B cell (primary cell): ENCODE measurements at regions not wholly inside any gene's neighbourhood (a gene's known extent, or its start where the extent isn't known, plus 50 kb on each side); places are given as distances from the start of the nearest gene placed in this dataset.

Experiments
- ATAC-seq: fragments of 200-7000 bp; cut with Tn5 transposase; one replicate; pipeline ENCODE4 v1.10.0; 2021; ENCODE audit warnings: low read depth, mild to moderate bottlenecking, moderate number of reproducible peaks, moderate library complexity
- CTCF ChIA-PET: fragments of 350-600 bp; sonication (Branson Sonifier 250); formaldehyde crosslinking; loops from one replicate; lab custom pipeline; 2021; ENCODE audit warnings: antibody characterized with exemption, inconsistent platforms; lab: Charles Lee
- POLR2A ChIA-PET: fragments of 350-600 bp; sonication (Branson Sonifier 250); formaldehyde crosslinking; loops from one replicate; lab custom pipeline; 2021; ENCODE audit warnings: antibody characterized with exemption; lab: Charles Lee
- DNase-seq: peaks from one replicate; pipeline ENCODE4 v3.0.0; 2013
- H2AFZ ChIP-seq: 2 replicates; pipeline ENCODE4 v1.6.1; 2012; ENCODE audit warnings: mild to moderate bottlenecking, low read depth, low read length; ENCODE audit not compliant: insufficient read depth, poor library complexity, severe bottlenecking
- H3K27ac ChIP-seq, 2 donors: 1 replicate in 1 of 2; 2 replicates in 1 of 2; pipeline ENCODE4 v1.5.1; 2012 to 2013; ENCODE audit warnings: low read length in 2 of 2, mild to moderate bottlenecking in 2 of 2, moderate library complexity in 1 of 2
- H3K27me3 ChIP-seq, 4 experiments: fragments of 200-600 bp in 1 of 4; sonication (generic) in 1 of 4; replicated peaks in 1 of 4; 1 replicate in 2 of 4; 2 replicates in 2 of 4; pipeline versions ENCODE4 v1.6.1 to v1.7.0; 2013 to 2016; ENCODE audit warnings: low read length in 3 of 4, mild to moderate bottlenecking in 2 of 4, mixed read lengths in 1 of 4, moderate library complexity in 1 of 4; ENCODE audit not compliant: insufficient read depth in 4 of 4, control insufficient read depth in 3 of 4; ENCODE audit errors: control extremely low read depth in 1 of 4
- H3K36me3 ChIP-seq, 2 experiments: replicated peaks in 1 of 2; 1 replicate in 1 of 2; 2 replicates in 1 of 2; pipeline versions ENCODE4 v1.6.1 to v1.7.1; 2013; ENCODE audit warnings: low read length in 1 of 2; ENCODE audit not compliant: insufficient read depth in 2 of 2, control insufficient read depth in 1 of 2; ENCODE audit errors: control extremely low read depth in 1 of 2, extremely low read depth in 1 of 2
- H3K4me1 ChIP-seq, 2 donors: fragments of 200-600 bp in 1 of 2; sonication (generic) in 1 of 2; 1 replicate in 1 of 2; 2 replicates in 1 of 2; pipeline versions ENCODE4 v1.5.1 to v1.6.1; 2013 to 2017; ENCODE audit warnings: low read length in 2 of 2; ENCODE audit not compliant: control insufficient read depth in 2 of 2, insufficient read depth in 2 of 2
- H3K4me2 ChIP-seq: replicated peaks from 2 replicates; pipeline ENCODE3; 2012; ENCODE audit warnings: mild to moderate bottlenecking, low read depth, low read length; ENCODE audit not compliant: poor library complexity, severe bottlenecking
- H3K4me3 ChIP-seq, 5 experiments: fragments of 200-600 bp in 1 of 5; sonication (generic) in 1 of 5; 1 replicate in 3 of 5; 2 replicates in 2 of 5; pipeline versions ENCODE4 v1.5.1 to v1.7.0; 2011 to 2016; ENCODE audit warnings: low read length in 4 of 5, mild to moderate bottlenecking in 4 of 5, low read depth in 2 of 5, control low read depth in 1 of 5, moderate library complexity in 1 of 5; ENCODE audit not compliant: insufficient read depth in 1 of 5; ENCODE audit errors: control extremely low read depth in 1 of 5, extremely low read depth in 1 of 5
- H3K79me2 ChIP-seq: fragments of 200-600 bp; sonication (generic); one replicate; pipeline ENCODE4 v1.6.0; 2016; ENCODE audit warnings: low read length; ENCODE audit not compliant: control insufficient read depth, insufficient read depth
- H3K9ac ChIP-seq: fragments of 200-600 bp; sonication (generic); 2 replicates; pipeline ENCODE4 v1.6.1; 2017; ENCODE audit warnings: mild to moderate bottlenecking, low read length, moderate library complexity
- H3K9me3 ChIP-seq, 3 donors: one replicate each; pipeline versions ENCODE4 v1.6.1 to v1.7.1; 2013; ENCODE audit warnings: low read length in 2 of 3; ENCODE audit not compliant: control insufficient read depth in 2 of 3, insufficient read depth in 1 of 3; ENCODE audit errors: control extremely low read depth in 1 of 3
- H4K20me1 ChIP-seq: 2 replicates; pipeline ENCODE4 v1.6.0; 2012; ENCODE audit warnings: mild to moderate bottlenecking, low read length; ENCODE audit not compliant: insufficient read depth, control insufficient read depth, poor library complexity, severe bottlenecking
- H3K27ac Mint-ChIP-seq: one replicate; pipeline ENCODE4 v1.8.0; 2021; ENCODE audit warnings: mixed read lengths
- H3K27me3 Mint-ChIP-seq: one replicate; pipeline ENCODE4 v1.8.0; 2021; ENCODE audit warnings: mixed read lengths
- H3K4me1 Mint-ChIP-seq: one replicate; pipeline ENCODE4 v1.8.0; 2021; ENCODE audit warnings: mixed read lengths
- H3K4me3 Mint-ChIP-seq: one replicate; pipeline ENCODE4 v1.8.0; 2021; ENCODE audit warnings: mixed read lengths
- H3K9me3 Mint-ChIP-seq: one replicate; pipeline ENCODE4 v1.8.0; 2022; ENCODE audit warnings: mixed read lengths; ENCODE audit not compliant: insufficient read depth
- EZH2 ChIP-seq: IDR thresholded peaks from 2 replicates; pipeline ENCODE4 v1.6.1; 2012; ENCODE audit warnings: borderline replicate concordance, low read depth, mild to moderate bottlenecking, moderate library complexity, low read length; ENCODE audit not compliant: insufficient read depth, poor library complexity, severe bottlenecking
- WGBS: methylation state at CpG from one replicate; pipeline ENCODE4 v1.1.5; 2013; ENCODE audit warnings: missing lambda C conversion rate; ENCODE audit not compliant: insufficient coverage; 5-methylcytosine and 5-hydroxymethylcytosine counted together
- intact Hi-C: fragments of 100-400 bp; cut with micrococcal nuclease; formaldehyde crosslinking; loops from one replicate; pipeline ENCODE4 v1.10.0; 2022
- TF ChIP-seq, protein P1 (sequence below): fragments of 200-600 bp; IDR thresholded peaks from one replicate; pipeline ENCODE4 v1.8.0; 2022; ENCODE audit warnings: antibody characterized with exemption, mild to moderate bottlenecking

DNA sequence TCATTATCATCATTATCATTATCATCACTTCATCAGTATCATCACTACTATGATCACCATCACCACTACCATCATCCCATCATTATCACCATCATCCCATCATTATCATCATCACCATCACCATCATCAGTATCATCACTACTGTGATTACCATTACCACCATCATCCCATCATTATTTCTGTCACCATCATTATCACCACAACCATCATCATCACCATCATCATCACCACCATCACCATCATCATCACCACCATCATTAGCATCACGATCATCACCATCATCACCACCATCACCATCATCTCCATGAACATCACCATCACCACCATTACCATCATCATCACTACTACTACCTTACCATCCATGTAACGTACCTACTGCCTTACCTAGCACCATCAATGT, 368.8 kb downstream of the SEC14L1 start:
- Histone ChIP-seq H3K79me2 (no peaks in the 10 kb centered on the region), H2AFZ (no peak overlapping the region), H3K27ac (no peak overlapping the region), H3K9me3 (peaks cover 5 to 15% (median 13%) of the 10 kb centered on the region in 3 donors), H3K9ac (no peak overlapping the region), H3K36me3 (no peaks in the 10 kb centered on the region), H3K4me1 (no peaks in the 10 kb centered on the region), H4K20me1 (no peaks in the 10 kb centered on the region), H3K27me3 (peaks cover 0 to 3% (median 0%) of the 10 kb centered on the region in 4 experiments), H3K4me3 (no peak overlapping the region), H3K4me2 (no peak overlapping the region)
- CTCF ChIA-PET = no interaction called here
- H3K4me1 Mint-ChIP-seq = no peaks in the 10 kb centered on the region
- H3K9me3 Mint-ChIP-seq = peaks cover 7% of the 10 kb centered on the region
- WGBS = 100% methylated on average over 2 of the region's 2 CpGs
- DNase-seq = no peak
- no peak for ATAC-seq
- TF ChIP-seq, protein P1, sequence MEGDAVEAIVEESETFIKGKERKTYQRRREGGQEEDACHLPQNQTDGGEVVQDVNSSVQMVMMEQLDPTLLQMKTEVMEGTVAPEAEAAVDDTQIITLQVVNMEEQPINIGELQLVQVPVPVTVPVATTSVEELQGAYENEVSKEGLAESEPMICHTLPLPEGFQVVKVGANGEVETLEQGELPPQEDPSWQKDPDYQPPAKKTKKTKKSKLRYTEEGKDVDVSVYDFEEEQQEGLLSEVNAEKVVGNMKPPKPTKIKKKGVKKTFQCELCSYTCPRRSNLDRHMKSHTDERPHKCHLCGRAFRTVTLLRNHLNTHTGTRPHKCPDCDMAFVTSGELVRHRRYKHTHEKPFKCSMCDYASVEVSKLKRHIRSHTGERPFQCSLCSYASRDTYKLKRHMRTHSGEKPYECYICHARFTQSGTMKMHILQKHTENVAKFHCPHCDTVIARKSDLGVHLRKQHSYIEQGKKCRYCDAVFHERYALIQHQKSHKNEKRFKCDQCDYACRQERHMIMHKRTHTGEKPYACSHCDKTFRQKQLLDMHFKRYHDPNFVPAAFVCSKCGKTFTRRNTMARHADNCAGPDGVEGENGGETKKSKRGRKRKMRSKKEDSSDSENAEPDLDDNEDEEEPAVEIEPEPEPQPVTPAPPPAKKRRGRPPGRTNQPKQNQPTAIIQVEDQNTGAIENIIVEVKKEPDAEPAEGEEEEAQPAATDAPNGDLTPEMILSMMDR = no peak
- H3K27ac Mint-ChIP-seq = no peak overlapping the region
- no peak overlapping the region for H3K4me3 Mint-ChIP-seq
- POLR2A ChIA-PET = no interaction called here
- intact Hi-C loops = no loop called here
- no peaks in the 10 kb centered on the region for H3K27me3 Mint-ChIP-seq

- H3K27me3 Mint-ChIP-seq = no peaks in the 10 kb centered on the region
- Histone ChIP-seq H2AFZ (no peak overlapping the region), H3K36me3 (no peaks in the 10 kb centered on the region), H3K27ac (no peak overlapping the region), H4K20me1 (no peaks in the 10 kb centered on the region), H3K4me3 (no peak overlapping the region), H3K4me1 (no peaks in the 10 kb centered on the region), H3K9ac (no peak overlapping the region), H3K27me3 (peaks cover 0 to 3% (median 0%) of the 10 kb centered on the region in 4 experiments), H3K9me3 (peaks cover 5 to 15% (median 13%) of the 10 kb centered on the region in 3 donors), H3K79me2 (no peaks in the 10 kb centered on the region), H3K4me2 (no peak overlapping the region)
- ATAC-seq (no peak), DNase-seq (no peak)
- H3K4me3 Mint-ChIP-seq = no peak overlapping the region
- intact Hi-C loops = no loop called here
- WGBS = 87% methylated on average over 8 of the region's 8 CpGs
- ChIA-PET POLR2A (no interaction called here), CTCF (no interaction called here)
- H3K9me3 Mint-ChIP-seq = peaks cover 7% of the 10 kb centered on the region
- H3K4me1 Mint-ChIP-seq = no peaks in the 10 kb centered on the region
- no peak overlapping the region for H3K27ac Mint-ChIP-seq
- TF ChIP-seq EZH2 = no peak
- TF ChIP-seq, protein P1 = no peak
Measured at GRCh38 chr17:77510133-77510796, 369.5 kb downstream of the SEC14L1 start.
